ENCODE measurements at regions not wholly inside any gene's neighbourhood (a gene's known extent, or its start where the extent isn't known, plus 50 kb on each side); places are given as distances from the start of the nearest gene placed in this dataset.

GRCh38 chr4:163694385-163694784 is 199.9 kb downstream of the TMA16 start:
- H2BK15ac ChIP-seq (ENCODE audit: low read length) = no peak overlapping the region
- no peak overlapping the region for H3K56ac ChIP-seq (replicated peaks; ENCODE audit: insufficient read length, low read depth, low read length)
- no peaks in the 10 kb centered on the region for H3K23me2 ChIP-seq (ENCODE audit: low read depth, low read length)
- no peak overlapping the region for H4K5ac ChIP-seq (ENCODE audit: insufficient read length, low read depth, low read length)
- no peaks in the 10 kb centered on the region for H3K36me3 ChIP-seq (ENCODE audit: control insufficient read depth in 2 of 4, insufficient read depth in 4 of 4, low read length in 3 of 4)
- POLR2A ChIA-PET (ENCODE audit: partially characterized antibody) = no interaction called here
- no peaks in the 10 kb centered on the region for H3K4me1 ChIP-seq (replicated peaks in 1 of 4; ENCODE audit: control insufficient read depth in 3 of 4, insufficient read depth in 4 of 4, low read length in 3 of 4)
- no peak overlapping the region for H3K4me2 ChIP-seq (ENCODE audit: insufficient read depth in 1 of 2, low read depth in 2 of 2, low read length in 2 of 2)
- CTCF ChIA-PET (ENCODE audit: partially characterized antibody) = interaction anchor here (0.6 to 7.4 kb wide), 3 partner anchors 12 to 144 kb away, joined by 3 to 41 read pairs (median 13); no protein-coding TSS in a partner anchor
- no peak overlapping the region for H3K27ac ChIP-seq (ENCODE audit: low read depth, low read length)
- H3K14ac ChIP-seq (ENCODE audit: insufficient read length) = no peak overlapping the region
- H4K8ac ChIP-seq (ENCODE audit: extremely low read depth, insufficient read depth, low read length) = no peak overlapping the region
- H3K18ac ChIP-seq (ENCODE audit: extremely low read depth, low read length) = no peak overlapping the region
- no peak for FAIRE-seq
- H2AFZ ChIP-seq (ENCODE audit: low read length) = no peak overlapping the region
- no peak overlapping the region for H3K23ac ChIP-seq (ENCODE audit: insufficient read length)
- H2BK120ac ChIP-seq (replicated peaks; ENCODE audit: low read depth, low read length) = no peak overlapping the region
- H2AK5ac ChIP-seq (ENCODE audit: low read depth, low read length) = no peak overlapping the region
- no peak overlapping the region for H3K9ac ChIP-seq (replicated peaks in 1 of 4; ENCODE audit: extremely low read depth in 1 of 4, low read depth in 3 of 4, low read length in 3 of 4)
- peaks cover 0 to 4% of the 10 kb centered on the region in 2 experiments; a peak in 1 of 4 replicates for H3K9me3 ChIP-seq (ENCODE audit: insufficient read depth in 2 of 2, low read depth in 1 of 2, low read length in 1 of 2)
- H3K27me3 ChIP-seq (replicated peaks in 1 of 4; ENCODE audit: control insufficient read depth in 3 of 4, extremely low read depth in 1 of 4, insufficient read depth in 3 of 4, low read length in 3 of 4) = no peaks in the 10 kb centered on the region
- H3K4me3 ChIP-seq (ENCODE audit: extremely low read depth in 1 of 4, insufficient read depth in 2 of 4, low read depth in 3 of 4, low read length in 4 of 4) = no peak overlapping the region
- H3K79me2 ChIP-seq (ENCODE audit: control insufficient read depth in 1 of 2, insufficient read depth in 2 of 2, low read length in 2 of 2) = no peaks in the 10 kb centered on the region
- no peak overlapping the region for H2BK12ac ChIP-seq (ENCODE audit: low read depth, low read length)
- TF ChIP-seq SIRT6 (IDR thresholded peaks at IDR 0.05; ENCODE audit: low read length) (no peak), POLR2A (IDR thresholded peaks at IDR 0.05; ENCODE audit: control extremely low read depth in 1 of 2, low read depth in 2 of 2, low read length in 2 of 2) (no peak)
- no peak for DNase-seq (ENCODE audit: low read depth in 1 of 2, low spot score in 2 of 2)
- H4K91ac ChIP-seq (replicated peaks; ENCODE audit: insufficient read length, low read length) = no peak overlapping the region
- no peaks in the 10 kb centered on the region for H4K20me1 ChIP-seq (replicated peaks in 1 of 2; ENCODE audit: control insufficient read depth in 1 of 2, insufficient read depth in 2 of 2, low read length in 2 of 2)
- no peak overlapping the region for H2BK5ac ChIP-seq (ENCODE audit: low read depth, low read length)
- no peaks in the 10 kb centered on the region for H3K79me1 ChIP-seq (ENCODE audit: low read depth, low read length)
- no peak overlapping the region for H2BK20ac ChIP-seq (ENCODE audit: low read length)
- no peak overlapping the region for H3K4ac ChIP-seq (replicated peaks; ENCODE audit: insufficient read length, low read depth, low read length)

Data from H1 (cell line).